ENCODE measurements at regions not wholly inside any gene's neighbourhood (a gene's known extent, or its start where the extent isn't known, plus 50 kb on each side); places are given as distances from the start of the nearest gene placed in this dataset.

DNA sequence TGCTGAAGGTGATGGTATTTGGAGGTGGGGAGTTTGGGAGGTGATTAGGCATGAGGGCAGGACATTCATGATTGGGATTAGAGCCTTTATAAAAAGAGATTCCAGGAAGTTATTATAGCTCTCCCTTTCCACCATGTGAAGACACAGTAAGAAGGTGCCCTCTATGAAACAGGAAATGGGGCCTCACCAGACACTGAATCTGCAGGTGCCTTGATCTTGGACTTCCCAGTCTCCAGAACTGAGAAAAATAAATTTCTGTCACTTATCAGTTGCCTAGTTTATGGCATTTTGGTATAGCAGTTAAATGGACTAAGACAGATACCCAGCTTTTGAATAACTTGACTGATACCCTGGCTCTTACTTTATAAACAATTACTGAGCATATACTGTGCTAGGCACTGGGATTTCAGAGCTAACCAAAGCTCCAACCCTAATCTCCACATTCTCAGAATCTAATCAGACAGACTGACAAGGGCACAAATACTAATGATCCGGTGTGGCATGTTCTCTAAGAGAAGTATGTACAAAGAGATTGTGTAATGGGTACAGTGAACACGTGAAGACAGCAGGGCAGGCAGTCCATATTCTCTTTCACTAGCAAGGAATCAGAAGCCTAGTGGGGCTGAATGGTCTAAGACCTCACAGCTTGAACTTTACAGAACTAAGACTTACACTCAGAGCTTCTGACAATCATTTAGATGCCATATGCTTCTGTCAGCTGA, 343.1 kb downstream of the WDR72 start (continued):
- no peak for TF ChIP-seq RBM22 (IDR thresholded peaks at IDR 0.05; ENCODE audit: low read depth, low read length, poor library complexity, severe bottlenecking)

DNA sequence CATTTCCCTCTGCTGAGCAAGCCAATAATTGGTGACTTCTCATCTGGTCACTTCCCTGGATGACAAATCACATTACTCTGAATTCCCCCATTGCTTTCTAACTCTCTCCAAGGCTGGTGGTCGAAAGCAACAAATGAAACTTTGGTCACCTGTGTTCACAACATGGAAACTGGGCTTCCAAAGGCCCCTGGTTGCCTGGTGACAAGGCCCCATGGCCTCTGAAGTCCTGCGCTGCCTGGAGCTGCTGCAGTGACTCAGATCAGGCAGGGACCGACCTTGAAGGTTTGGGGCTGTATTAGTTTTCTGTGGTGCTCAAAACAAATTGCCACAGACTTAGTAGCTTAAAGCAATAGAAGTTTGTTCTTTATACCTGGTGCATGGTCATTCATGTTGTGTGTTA, 345.3 kb downstream of the WDR72 start:
- 0% methylated on average over 3 of the region's 3 CpGs for WGBS (ENCODE audit: insufficient coverage, low coverage, missing lambda C conversion rate)
- CTCF ChIA-PET (ENCODE audit: low intra/inter-chr PET ratio) = no interaction called here
- H3K36me3 ChIP-seq (ENCODE audit: control insufficient read depth, insufficient read depth, low read length) = no peaks in the 10 kb centered on the region
- no peak overlapping the region for H3K9ac ChIP-seq (ENCODE audit: insufficient read depth in 1 of 2, low read depth in 2 of 2, low read length in 2 of 2)
- no peak overlapping the region for H3K4me3 ChIP-seq
- no peaks in the 10 kb centered on the region for H4K20me1 ChIP-seq (replicated peaks; ENCODE audit: control insufficient read depth, insufficient read depth, low read length)
- BruUV-seq (replicated peaks) = no TSS peak
- DNase-seq (ENCODE audit: extremely low read depth in 1 of 4, low spot score in 3 of 4) (no peak), ATAC-seq (no peak), FAIRE-seq (no peak)
- no peaks in the 10 kb centered on the region for H3K9me1 ChIP-seq (ENCODE audit: control insufficient read depth, insufficient read depth, low read length)
- H3K79me2 ChIP-seq (ENCODE audit: control insufficient read depth, insufficient read depth, low read length) = no peaks in the 10 kb centered on the region
- no peak overlapping the region for H3K4me2 ChIP-seq (ENCODE audit: insufficient read depth, low read length)
- H2AFZ ChIP-seq (ENCODE audit: low read depth, low read length) = no peak overlapping the region
- POLR2A ChIA-PET = no interaction called here
- H3K27me3 ChIP-seq (ENCODE audit: control insufficient read depth in 2 of 2, insufficient read depth in 2 of 2, low read length in 2 of 2) = no peaks in the 10 kb centered on the region
- intact Hi-C loops (cut with micrococcal nuclease) = no loop called here
- no peaks in the 10 kb centered on the region for H3K4me1 ChIP-seq (replicated peaks in 1 of 2; ENCODE audit: control insufficient read depth in 2 of 2, insufficient read depth in 2 of 2, low read length in 2 of 2)
- in situ Hi-C loops (cut with MboI) = no loop called here
- TF ChIP-seq ZFPM2 (CRISPR knock-in tag; IDR thresholded peaks at IDR 0.05) (no peak), NR2F6 (CRISPR knock-in tag; IDR thresholded peaks at IDR 0.05) (no peak), ZNF165 (CRISPR knock-in tag; IDR thresholded peaks at IDR 0.05; ENCODE audit: borderline replicate concordance) (no peak), L3MBTL2 (IDR thresholded peaks at IDR 0.05) (no peak), SRSF7 (optimal IDR thresholded peaks at IDR 0.05; ENCODE audit: low read depth, low read length) (no peak), ADNP (tag; IDR thresholded peaks at IDR 0.05) (no peak)
- TF ChIP-seq, protein P1, sequence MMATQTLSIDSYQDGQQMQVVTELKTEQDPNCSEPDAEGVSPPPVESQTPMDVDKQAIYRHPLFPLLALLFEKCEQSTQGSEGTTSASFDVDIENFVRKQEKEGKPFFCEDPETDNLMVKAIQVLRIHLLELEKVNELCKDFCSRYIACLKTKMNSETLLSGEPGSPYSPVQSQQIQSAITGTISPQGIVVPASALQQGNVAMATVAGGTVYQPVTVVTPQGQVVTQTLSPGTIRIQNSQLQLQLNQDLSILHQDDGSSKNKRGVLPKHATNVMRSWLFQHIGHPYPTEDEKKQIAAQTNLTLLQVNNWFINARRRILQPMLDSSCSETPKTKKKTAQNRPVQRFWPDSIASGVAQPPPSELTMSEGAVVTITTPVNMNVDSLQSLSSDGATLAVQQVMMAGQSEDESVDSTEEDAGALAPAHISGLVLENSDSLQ (IDR thresholded peaks at IDR 0.05) = no peak
- TF ChIP-seq, protein P2, sequence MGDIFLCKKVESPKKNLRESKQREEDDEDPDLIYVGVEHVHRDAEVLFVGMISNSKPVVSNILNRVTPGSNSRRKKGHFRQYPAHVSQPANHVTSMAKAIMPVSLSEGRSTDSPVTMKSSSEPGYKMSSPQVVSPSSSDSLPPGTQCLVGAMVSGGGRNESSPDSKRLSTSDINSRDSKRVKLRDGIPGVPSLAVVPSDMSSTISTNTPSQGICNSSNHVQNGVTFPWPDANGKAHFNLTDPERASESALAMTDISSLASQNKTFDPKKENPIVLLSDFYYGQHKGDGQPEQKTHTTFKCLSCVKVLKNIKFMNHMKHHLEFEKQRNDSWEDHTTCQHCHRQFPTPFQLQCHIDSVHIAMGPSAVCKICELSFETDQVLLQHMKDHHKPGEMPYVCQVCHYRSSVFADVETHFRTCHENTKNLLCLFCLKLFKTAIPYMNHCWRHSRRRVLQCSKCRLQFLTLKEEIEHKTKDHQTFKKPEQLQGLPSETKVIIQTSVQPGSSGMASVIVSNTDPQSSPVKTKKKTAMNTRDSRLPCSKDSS (IDR thresholded peaks at IDR 0.05; ENCODE audit: low read depth, partially characterized antibody) = no peak
- TF ChIP-seq, protein P3, sequence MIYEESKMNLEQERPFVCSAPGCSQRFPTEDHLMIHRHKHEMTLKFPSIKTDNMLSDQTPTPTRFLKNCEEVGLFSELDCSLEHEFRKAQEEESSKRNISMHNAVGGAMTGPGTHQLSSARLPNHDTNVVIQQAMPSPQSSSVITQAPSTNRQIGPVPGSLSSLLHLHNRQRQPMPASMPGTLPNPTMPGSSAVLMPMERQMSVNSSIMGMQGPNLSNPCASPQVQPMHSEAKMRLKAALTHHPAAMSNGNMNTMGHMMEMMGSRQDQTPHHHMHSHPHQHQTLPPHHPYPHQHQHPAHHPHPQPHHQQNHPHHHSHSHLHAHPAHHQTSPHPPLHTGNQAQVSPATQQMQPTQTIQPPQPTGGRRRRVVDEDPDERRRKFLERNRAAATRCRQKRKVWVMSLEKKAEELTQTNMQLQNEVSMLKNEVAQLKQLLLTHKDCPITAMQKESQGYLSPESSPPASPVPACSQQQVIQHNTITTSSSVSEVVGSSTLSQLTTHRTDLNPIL (CRISPR knock-in tag; IDR thresholded peaks at IDR 0.05) = no peak
- TF ChIP-seq, protein P4, sequence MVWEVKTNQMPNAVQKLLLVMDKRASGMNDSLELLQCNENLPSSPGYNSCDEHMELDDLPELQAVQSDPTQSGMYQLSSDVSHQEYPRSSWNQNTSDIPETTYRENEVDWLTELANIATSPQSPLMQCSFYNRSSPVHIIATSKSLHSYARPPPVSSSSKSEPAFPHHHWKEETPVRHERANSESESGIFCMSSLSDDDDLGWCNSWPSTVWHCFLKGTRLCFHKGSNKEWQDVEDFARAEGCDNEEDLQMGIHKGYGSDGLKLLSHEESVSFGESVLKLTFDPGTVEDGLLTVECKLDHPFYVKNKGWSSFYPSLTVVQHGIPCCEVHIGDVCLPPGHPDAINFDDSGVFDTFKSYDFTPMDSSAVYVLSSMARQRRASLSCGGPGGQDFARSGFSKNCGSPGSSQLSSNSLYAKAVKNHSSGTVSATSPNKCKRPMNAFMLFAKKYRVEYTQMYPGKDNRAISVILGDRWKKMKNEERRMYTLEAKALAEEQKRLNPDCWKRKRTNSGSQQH (CRISPR knock-in tag; IDR thresholded peaks at IDR 0.05) = no peak
- no peak overlapping the region for H3K27ac ChIP-seq (ENCODE audit: extremely low read depth, low read depth, low read length)
- no peaks in the 10 kb centered on the region; the same call in 1 of the 2 replicates for H3K9me3 ChIP-seq (replicated peaks; ENCODE audit: control insufficient read depth, insufficient read depth, low read depth, low read length)
